ENCODE measurements at regions not wholly inside any gene's neighbourhood (a gene's known extent, or its start where the extent isn't known, plus 50 kb on each side); places are given as distances from the start of the nearest gene placed in this dataset.

DNA sequence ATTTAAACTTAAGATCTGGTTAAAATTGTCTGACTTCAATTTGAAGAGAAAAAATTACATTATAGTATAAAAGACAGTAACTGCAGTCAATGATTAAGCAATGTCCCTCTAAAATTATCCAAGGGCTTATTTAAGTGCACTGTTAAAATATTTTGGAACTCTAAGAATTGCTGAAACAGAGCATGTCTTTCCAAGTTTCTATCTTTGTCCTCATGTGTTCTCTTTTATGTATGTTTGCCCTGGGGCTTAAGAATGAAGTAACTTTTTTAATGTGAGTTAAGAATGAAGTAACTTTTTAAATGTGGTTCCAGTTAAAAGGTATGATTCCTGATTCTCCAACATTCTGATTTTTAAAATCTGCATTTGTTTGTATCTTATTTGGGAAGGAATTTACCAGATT lies 69.0 kb upstream of the MARK1 start:
- TF ChIP-seq, protein P1, sequence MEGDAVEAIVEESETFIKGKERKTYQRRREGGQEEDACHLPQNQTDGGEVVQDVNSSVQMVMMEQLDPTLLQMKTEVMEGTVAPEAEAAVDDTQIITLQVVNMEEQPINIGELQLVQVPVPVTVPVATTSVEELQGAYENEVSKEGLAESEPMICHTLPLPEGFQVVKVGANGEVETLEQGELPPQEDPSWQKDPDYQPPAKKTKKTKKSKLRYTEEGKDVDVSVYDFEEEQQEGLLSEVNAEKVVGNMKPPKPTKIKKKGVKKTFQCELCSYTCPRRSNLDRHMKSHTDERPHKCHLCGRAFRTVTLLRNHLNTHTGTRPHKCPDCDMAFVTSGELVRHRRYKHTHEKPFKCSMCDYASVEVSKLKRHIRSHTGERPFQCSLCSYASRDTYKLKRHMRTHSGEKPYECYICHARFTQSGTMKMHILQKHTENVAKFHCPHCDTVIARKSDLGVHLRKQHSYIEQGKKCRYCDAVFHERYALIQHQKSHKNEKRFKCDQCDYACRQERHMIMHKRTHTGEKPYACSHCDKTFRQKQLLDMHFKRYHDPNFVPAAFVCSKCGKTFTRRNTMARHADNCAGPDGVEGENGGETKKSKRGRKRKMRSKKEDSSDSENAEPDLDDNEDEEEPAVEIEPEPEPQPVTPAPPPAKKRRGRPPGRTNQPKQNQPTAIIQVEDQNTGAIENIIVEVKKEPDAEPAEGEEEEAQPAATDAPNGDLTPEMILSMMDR (IDR thresholded peaks at IDR 0.05): no peak
- no peak for TF ChIP-seq POLR2A (IDR thresholded peaks at IDR 0.05)

Measured in body of pancreas (tissue), 4 donors.